Effector memory CD8-positive, alpha-beta T cell (primary cell): ENCODE measurements at regions not wholly inside any gene's neighbourhood (a gene's known extent, or its start where the extent isn't known, plus 50 kb on each side); places are given as distances from the start of the nearest gene placed in this dataset.
A peak's percentile ranks its signal among the peaks of the same experiment; 100 is the strongest.
"Not testable (repeated sequence)": the region's sequence is repeated elsewhere in the genome, so short reads cannot be mapped to it uniquely, and the experiment has no call there.

Source experiments
- ATAC-seq: fragments of 150-1000 bp; cut with Tn5 transposase; replicated peaks from 2 replicates; pipeline ENCODE4 v1.10.0; 2021; ENCODE audit warnings: mild to moderate bottlenecking, moderate library complexity
- DNase-seq, 3 experiments: peaks; one replicate each; pipeline ENCODE4 v3.0.0; 2021
- H3K27ac Mint-ChIP-seq, 2 donors: one replicate each; pipeline ENCODE4 v1.8.0; 2022; ENCODE audit warnings: mild to moderate bottlenecking in 2 of 2, mixed read lengths in 2 of 2, moderate library complexity in 2 of 2
- H3K27me3 Mint-ChIP-seq, 2 donors: one replicate each; pipeline ENCODE4 v1.8.0; 2022; ENCODE audit warnings: mixed read lengths in 2 of 2
- H3K36me3 Mint-ChIP-seq: one replicate; pipeline ENCODE4 v1.8.0; 2022; ENCODE audit warnings: mild to moderate bottlenecking, moderate library complexity, mixed read lengths; ENCODE audit not compliant: insufficient read depth
- H3K4me1 Mint-ChIP-seq, 2 donors: one replicate each; pipeline ENCODE4 v1.8.0; 2022; ENCODE audit warnings: low read depth in 2 of 2, mixed read lengths in 2 of 2
- H3K4me3 Mint-ChIP-seq, 2 donors: one replicate each; pipeline ENCODE4 v1.8.0; 2022; ENCODE audit warnings: mild to moderate bottlenecking in 2 of 2, mixed read lengths in 2 of 2, moderate library complexity in 2 of 2
- H3K9me3 Mint-ChIP-seq, 2 donors: one replicate each; pipeline ENCODE4 v1.8.0; 2022; ENCODE audit warnings: mixed read lengths in 2 of 2

DNA sequence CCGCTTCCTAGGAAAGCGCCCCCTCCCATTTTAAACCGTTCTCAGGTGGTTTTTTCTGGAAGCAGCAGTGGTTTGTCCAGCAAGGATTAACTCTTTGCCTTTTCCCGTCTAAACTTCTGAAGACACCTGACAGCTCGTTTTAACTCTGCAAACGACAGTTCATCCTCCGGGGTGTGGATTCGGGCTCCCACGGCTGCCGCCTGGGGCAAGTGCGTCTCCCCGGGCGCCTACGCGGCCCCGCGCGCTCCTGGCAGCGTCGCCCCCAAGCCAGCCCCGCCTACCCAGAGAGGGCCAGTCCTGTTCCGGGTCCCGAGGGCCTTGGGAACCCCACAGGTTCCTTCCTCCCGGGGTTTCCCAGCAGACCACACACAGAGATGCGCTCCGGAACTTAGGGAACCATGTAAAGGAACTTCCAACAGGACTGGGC lies 54.4 kb downstream of the PRR18 start:
- peaks cover 2% of the 10 kb centered on the region for H3K36me3 Mint-ChIP-seq
- peak overlapping the region; percentile 82 to 86 for H3K4me3 Mint-ChIP-seq
- peaks cover 23 to 31% of the 10 kb centered on the region in 2 donors for H3K4me1 Mint-ChIP-seq
- peaks cover 0 to 31% of the 10 kb centered on the region in 2 donors for H3K27me3 Mint-ChIP-seq
- no peak for DNase-seq
- H3K27ac Mint-ChIP-seq, result no peak overlapping the region
- H3K9me3 Mint-ChIP-seq, result no peaks in the 10 kb centered on the region
- peak; percentile 35 for ATAC-seq

DNA sequence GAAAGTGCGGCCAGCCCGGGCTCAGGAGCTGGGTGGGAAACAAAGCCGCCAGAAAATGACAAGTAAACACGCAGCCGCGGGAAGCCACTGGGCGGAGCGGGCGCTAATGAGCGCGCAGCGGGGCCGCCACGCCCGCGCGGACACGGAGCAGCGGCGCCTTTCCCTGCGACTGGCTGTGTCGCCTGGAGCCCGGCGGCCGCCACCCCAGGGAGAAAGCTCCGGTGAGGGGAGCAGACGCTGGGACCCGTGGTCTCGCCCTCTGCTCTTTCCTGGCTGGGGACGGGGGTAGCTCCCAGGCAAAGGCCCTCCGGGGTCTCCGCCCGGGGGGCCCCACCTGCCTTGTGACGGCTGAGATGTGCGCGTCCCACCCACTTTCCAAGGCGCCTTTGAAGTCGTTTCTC lies 54.9 kb downstream of the PRR18 start:
- H3K27me3 Mint-ChIP-seq, result peaks cover 0 to 27% of the 10 kb centered on the region in 2 donors
- peak overlapping the region; percentile 82 to 86 for H3K4me3 Mint-ChIP-seq
- DNase-seq (peak in 1 of 3 experiments; percentile 26), ATAC-seq (peak; percentile 61)
- peaks cover 18 to 26% of the 10 kb centered on the region in 2 donors for H3K4me1 Mint-ChIP-seq
- no peaks in the 10 kb centered on the region for H3K9me3 Mint-ChIP-seq
- H3K27ac Mint-ChIP-seq, result peak overlapping the region in 1 of 2 donors; percentile 41
- no peaks in the 10 kb centered on the region for H3K36me3 Mint-ChIP-seq

DNA sequence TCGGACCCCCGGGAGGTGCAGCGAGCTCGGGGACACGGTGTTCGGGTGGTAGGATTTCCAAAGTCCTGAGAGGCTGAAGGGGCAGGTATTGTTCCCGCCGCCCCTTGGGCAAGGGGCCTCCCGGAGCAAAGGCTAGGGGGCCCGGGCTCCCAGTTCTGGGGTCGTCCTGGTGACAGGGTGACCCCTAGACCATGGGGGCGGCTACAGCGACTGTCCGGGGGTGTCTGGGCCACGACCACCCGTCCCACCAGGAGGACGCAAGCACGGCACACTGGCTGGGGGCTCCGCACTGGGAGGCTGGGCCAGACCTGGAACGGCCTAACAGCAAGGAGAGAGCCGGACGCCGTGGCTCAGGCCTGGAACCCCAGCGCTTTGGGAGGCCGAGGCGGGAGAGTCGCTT lies 55.6 kb downstream of the PRR18 start:
- H3K36me3 Mint-ChIP-seq, result no peaks in the 10 kb centered on the region
- H3K27me3 Mint-ChIP-seq, result peaks cover 0 to 22% of the 10 kb centered on the region in 2 donors
- H3K4me1 Mint-ChIP-seq, result peaks cover 11 to 19% of the 10 kb centered on the region in 2 donors
- no peak for ATAC-seq
- DNase-seq, result no peak
- H3K9me3 Mint-ChIP-seq, result no peaks in the 10 kb centered on the region
- no peak overlapping the region for H3K27ac Mint-ChIP-seq
- H3K4me3 Mint-ChIP-seq, result peak overlapping the region; percentile 82 to 86

DNA sequence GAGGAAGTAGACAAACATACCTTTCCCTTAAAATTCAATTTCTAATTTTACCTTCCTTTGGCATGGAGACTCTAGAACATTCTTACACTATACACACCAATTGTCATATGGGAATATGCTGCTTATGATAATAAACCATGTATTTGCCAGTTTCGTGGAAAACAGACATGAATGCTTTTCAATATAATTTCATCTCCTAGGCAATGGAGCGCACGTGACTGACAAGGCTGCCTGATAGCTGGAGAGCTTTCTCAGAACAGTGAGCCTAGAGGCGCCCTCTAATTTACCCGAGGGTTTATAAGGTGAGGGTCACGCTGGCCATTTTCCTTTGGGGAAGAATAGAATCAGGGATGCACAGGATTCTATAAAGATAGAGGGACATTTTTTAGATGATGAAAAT lies 56.5 kb downstream of the PRR18 start:
- Mint-ChIP-seq H3K9me3 (no peaks in the 10 kb centered on the region), H3K36me3 (no peaks in the 10 kb centered on the region), H3K27me3 (peaks cover 0 to 15% of the 10 kb centered on the region in 2 donors), H3K27ac (no peak overlapping the region), H3K4me3 (peak overlapping the region; percentile 52 to 57), H3K4me1 (peaks cover 7 to 10% of the 10 kb centered on the region in 2 donors)
- DNase-seq (no peak), ATAC-seq (no peak)

DNA sequence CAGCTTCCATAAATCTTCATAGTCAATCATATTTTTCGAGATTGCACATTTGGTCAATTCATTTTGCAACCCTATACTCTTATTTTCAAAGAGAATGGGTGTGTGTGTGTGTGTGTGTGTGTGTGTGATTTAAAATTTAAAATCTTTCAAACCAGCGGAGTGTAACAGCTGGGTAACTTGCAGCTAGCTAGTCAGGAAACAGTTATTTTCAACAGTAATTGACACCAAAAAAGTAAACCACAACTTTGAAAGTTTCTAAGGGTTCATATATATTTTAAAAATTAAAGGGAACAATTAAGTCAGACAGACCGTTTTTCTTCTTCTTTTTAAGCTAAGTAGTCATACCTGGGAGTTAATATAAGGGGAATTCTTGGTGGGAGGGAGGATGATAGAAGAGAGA lies 57.0 kb downstream of the PRR18 start:
- peaks cover 0 to 14% of the 10 kb centered on the region in 2 donors for H3K27me3 Mint-ChIP-seq
- H3K4me1 Mint-ChIP-seq, result peaks cover 7 to 9% of the 10 kb centered on the region in 2 donors
- peak overlapping the region in 1 of 2 donors; percentile 52 for H3K4me3 Mint-ChIP-seq
- no peaks in the 10 kb centered on the region for H3K36me3 Mint-ChIP-seq
- ATAC-seq (no peak), DNase-seq (no peak)
- H3K9me3 Mint-ChIP-seq, result no peaks in the 10 kb centered on the region
- no peak overlapping the region for H3K27ac Mint-ChIP-seq

DNA sequence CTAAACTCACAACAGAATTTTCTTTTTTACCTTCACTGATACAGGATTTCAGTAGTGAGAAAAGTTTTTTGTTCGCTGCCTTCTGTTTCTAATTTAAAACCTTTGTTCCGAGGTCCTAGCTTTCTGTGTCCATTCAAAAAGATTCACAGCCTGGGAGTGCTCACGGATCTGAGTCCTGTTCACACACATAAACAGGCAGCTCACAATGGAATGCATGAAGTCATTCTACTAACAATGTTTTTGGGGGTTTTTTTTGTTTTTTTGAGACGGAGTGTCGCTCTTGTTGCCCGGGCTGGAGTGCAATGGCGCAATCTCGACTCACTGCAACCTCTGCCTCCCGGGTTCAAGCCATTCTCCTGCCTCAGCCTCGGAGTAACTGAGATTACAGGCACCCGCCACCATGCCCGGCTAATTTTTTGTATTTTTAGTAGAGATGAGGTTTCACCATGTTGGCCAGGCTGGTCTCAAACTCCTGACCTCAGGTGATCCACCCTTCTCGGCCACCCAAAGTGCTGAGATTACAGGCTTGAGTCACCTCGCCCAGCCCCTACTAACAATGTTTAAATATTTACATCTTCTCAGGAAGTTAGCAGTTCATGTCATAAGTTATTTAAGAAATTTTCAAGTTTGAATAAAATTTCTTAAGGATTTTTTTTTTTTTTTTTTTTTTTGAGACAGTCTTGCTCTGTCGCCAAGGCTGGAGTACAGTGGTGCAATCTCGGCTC lies 59.0 kb downstream of the PRR18 start:
- not testable (repeated sequence) for H3K27me3 Mint-ChIP-seq, H3K4me3 Mint-ChIP-seq, DNase-seq, H3K36me3 Mint-ChIP-seq, H3K9me3 Mint-ChIP-seq, ATAC-seq
- peaks cover 16 to 22% of the 10 kb centered on the region in 2 donors for H3K4me1 Mint-ChIP-seq
- peak overlapping the region in 1 of 2 donors; percentile 65 for H3K27ac Mint-ChIP-seq

DNA sequence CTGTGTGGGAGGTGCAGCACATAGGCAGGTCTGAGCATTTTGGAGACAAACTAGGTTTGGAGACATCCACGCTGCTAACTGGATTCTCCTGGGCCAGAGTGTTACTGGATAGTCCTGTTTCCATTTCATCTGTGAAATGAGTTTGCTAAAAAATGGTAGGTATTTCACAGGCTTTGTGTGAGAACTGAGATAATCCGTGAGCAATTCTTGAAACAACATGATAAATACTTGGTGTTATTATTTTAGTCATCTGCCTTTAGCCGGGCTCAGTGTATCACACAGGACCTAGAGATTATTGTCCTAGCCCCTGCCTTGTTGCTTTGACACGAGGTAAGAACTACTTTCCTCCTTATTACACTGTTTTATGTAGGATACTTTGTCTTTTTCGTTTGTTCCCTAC lies 63.0 kb downstream of the PRR18 start:
- no peaks in the 10 kb centered on the region for H3K9me3 Mint-ChIP-seq
- H3K27ac Mint-ChIP-seq, result peak overlapping the region; percentile 82 to 86
- ATAC-seq (no peak), DNase-seq (no peak)
- H3K36me3 Mint-ChIP-seq, result no peaks in the 10 kb centered on the region
- H3K4me1 Mint-ChIP-seq, result peaks cover 16 to 26% of the 10 kb centered on the region in 2 donors
- no peaks in the 10 kb centered on the region for H3K27me3 Mint-ChIP-seq
- peak overlapping the region; percentile 84 to 87 for H3K4me3 Mint-ChIP-seq

DNA sequence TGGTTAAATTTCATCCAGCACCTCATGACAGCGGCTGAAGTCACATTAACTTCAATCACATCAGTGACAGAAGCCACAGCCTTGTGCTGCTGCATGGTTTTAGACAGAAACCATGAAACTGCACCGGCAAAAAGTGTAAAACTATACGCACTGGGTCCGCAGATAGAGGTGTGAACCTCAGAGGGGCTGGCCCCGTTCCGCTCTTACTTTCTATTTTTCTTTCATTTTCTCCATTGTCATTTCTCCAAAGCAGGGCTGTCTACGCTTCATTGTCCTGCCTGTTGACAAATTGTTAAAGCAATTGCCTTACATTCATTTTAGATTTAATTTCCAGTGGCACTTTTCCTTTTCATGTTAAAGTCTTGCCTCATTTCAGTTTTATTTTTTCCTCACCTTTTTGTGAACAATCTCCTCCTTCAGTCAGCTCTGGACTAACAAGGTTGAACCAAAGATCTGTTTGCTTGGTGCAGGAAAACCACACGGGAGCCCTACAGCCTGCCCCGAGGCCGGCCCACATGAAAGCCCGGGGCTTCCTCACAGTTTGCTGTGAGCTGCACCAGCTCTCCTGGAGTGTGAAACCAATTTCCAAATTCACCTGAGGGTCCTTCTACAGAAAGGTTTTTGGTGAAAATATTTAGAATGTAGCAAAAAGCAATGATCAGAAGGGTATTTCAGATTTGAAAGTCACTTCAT lies 63.7 kb downstream of the PRR18 start:
- DNase-seq (peak; percentile 48 to 55 (median 54)), ATAC-seq (peak; percentile 96)
- H3K4me1 Mint-ChIP-seq, result peaks cover 16 to 26% of the 10 kb centered on the region in 2 donors
- peak overlapping the region; percentile 82 to 86 for H3K27ac Mint-ChIP-seq
- H3K4me3 Mint-ChIP-seq, result peak overlapping the region; percentile 84 to 87
- no peaks in the 10 kb centered on the region for H3K36me3 Mint-ChIP-seq
- H3K27me3 Mint-ChIP-seq, result no peaks in the 10 kb centered on the region
- H3K9me3 Mint-ChIP-seq, result no peaks in the 10 kb centered on the region

DNA sequence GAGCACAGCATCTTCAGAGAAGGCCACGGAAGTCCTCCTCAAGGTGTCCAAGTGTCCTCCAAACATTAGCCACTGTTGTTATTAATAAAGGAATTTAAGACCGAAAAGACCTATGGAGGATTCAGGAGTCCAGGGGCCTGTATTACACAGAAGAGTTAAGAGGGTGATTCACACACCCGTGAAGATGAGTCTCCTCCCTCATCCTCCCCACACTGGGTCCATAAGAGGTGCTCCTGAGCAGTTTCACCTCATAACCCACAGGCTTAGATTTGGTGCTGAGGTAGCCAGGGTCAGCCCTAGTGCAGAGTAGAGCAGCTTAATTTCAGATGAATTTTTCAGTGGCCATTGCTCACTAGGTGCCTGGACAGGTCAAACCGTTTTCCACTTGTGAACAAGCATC lies 65.3 kb downstream of the PRR18 start:
- Mint-ChIP-seq H3K9me3 (no peaks in the 10 kb centered on the region), H3K36me3 (no peaks in the 10 kb centered on the region), H3K4me3 (peak overlapping the region in 1 of 2 donors; percentile 25), H3K4me1 (peaks cover 16 to 26% of the 10 kb centered on the region in 2 donors), H3K27me3 (peaks cover 0 to 10% of the 10 kb centered on the region in 2 donors), H3K27ac (no peak overlapping the region)
- ATAC-seq, result no peak
- DNase-seq, result no peak

DNA sequence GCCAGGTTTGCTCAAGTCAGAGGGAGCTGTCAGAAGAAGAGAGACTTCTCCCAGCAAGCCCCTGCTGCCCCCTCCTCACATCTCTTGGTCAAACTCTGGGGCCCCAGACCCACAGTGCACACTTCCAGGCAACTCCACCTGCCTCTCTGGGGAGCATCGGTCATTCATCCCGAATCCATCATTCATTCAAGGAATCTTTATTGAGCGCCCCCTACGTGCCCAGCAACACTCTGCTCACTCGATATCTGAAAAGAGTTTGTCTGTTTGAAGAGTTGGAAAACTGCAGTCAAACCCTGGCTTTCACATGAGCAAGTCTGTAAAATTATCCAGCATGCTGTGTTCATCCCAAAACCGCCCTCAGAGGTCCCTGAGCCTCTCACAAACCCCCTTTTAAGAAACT lies 66.2 kb downstream of the PRR18 start:
- Mint-ChIP-seq H3K4me3 (no peak overlapping the region), H3K9me3 (no peaks in the 10 kb centered on the region), H3K27me3 (peaks cover 0 to 19% of the 10 kb centered on the region in 2 donors), H3K4me1 (peaks cover 16 to 26% of the 10 kb centered on the region in 2 donors), H3K27ac (no peak overlapping the region), H3K36me3 (no peaks in the 10 kb centered on the region)
- ATAC-seq (no peak), DNase-seq (no peak)

DNA sequence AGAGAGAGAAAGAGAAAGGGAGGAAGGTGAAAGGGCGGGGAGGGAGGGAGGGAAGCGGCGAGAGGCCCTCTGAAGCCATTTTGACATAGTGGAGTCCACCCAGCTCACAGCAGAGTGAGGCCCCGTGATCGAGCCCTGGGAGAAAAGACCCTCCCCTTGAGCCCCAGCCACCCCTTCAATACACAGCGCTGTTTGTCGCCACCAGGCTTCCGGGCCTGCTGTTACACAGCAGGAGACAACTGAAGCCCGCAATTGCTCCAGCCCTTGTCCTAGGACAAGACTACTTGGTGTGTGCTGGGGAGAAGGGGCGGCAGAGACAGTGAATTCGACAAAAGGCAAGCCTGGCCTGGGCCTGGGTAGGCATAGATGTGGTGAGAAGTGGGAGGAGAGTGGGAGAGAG lies 67.3 kb downstream of the PRR18 start:
- H3K27ac Mint-ChIP-seq, result no peak overlapping the region
- H3K9me3 Mint-ChIP-seq, result no peaks in the 10 kb centered on the region
- peaks cover 0 to 30% of the 10 kb centered on the region in 2 donors for H3K27me3 Mint-ChIP-seq
- H3K36me3 Mint-ChIP-seq, result no peaks in the 10 kb centered on the region
- DNase-seq, result no peak
- H3K4me1 Mint-ChIP-seq, result peaks cover 19 to 26% of the 10 kb centered on the region in 2 donors
- H3K4me3 Mint-ChIP-seq, result no peak overlapping the region
- ATAC-seq, result no peak

DNA sequence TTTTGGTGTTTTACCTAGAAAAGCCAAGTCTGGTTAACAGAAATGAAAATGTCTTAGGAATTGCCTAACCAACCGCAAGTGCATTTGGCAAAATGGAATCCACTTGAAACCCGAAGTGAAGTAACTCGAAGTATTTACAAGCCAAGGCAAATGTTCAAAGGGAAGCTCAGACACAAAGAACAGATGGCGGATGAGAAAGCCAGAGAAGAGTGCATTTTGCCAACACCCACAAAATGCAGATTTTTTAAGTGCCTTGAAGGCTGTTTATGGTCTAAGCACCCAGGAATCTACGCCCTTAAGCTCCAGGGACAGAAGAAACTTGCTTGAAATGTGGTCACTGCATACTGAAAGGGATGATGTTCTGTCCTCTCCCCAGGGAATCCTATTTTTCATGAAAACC lies 70.0 kb upstream of the TBXT start:
- H3K4me1 Mint-ChIP-seq, result peaks cover 10 to 13% of the 10 kb centered on the region in 2 donors
- no peaks in the 10 kb centered on the region for H3K36me3 Mint-ChIP-seq
- ATAC-seq (no peak), DNase-seq (no peak)
- peaks cover 17 to 48% of the 10 kb centered on the region in 2 donors for H3K27me3 Mint-ChIP-seq
- H3K27ac Mint-ChIP-seq, result no peak overlapping the region
- no peaks in the 10 kb centered on the region for H3K9me3 Mint-ChIP-seq
- no peak overlapping the region for H3K4me3 Mint-ChIP-seq

DNA sequence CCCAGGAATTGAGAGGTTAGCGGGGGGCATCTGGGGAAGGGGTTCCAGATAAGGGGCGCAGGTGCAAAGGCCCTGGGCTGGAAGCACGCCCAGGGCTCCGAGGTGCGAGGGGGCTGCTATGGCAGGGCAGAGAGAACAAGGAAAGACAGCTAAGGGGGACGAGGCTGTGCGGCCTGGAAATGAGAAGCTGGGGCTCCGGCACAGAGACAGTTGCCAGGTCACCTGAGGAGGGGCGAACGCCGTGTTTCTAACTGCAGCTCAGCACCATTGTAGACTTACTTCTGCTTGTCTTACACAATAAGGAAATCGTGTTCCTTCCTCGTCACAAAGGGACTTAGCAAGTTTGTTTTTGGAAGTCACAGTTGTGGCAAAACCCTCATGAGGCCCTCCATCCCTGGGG lies 68.9 kb upstream of the TBXT start:
- ATAC-seq (no peak), DNase-seq (no peak)
- Mint-ChIP-seq H3K36me3 (no peaks in the 10 kb centered on the region), H3K27ac (no peak overlapping the region), H3K4me3 (no peak overlapping the region), H3K27me3 (peaks cover 19 to 52% of the 10 kb centered on the region in 2 donors), H3K9me3 (no peaks in the 10 kb centered on the region), H3K4me1 (peaks cover 10 to 13% of the 10 kb centered on the region in 2 donors)
